ENCODE measurements at regions not wholly inside any gene's neighbourhood (a gene's known extent, or its start where the extent isn't known, plus 50 kb on each side); places are given as distances from the start of the nearest gene placed in this dataset.

DNA sequence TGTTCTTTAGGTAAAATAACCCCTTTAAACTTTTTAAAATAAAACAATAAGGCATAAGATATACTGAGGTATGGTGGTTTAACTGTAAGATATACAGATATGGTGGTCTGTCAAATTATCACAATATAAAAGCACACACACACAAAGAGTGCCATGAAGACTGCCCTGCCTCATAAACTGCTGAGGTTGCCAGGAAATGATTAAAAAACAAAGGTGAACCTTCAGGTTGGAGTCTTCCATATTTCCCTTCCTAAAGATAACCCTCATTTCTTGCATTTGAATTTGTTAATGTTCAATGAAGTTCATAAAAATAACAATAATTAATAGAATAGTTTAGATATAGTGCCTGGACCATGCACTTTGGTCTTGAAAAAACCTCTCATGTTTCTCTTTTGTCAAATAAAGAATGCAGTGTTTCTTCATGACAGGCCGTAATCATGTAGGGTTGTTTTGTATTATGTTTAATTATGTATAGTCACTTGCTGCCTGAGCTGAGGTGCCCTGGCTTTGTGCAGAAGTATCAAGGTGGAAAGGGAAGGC lies 123.6 kb upstream of the B3GALT2 start:
- DNase-seq (ENCODE audit: low read depth) = no peak

- peak; percentile 44 for DNase-seq (ENCODE audit: low read depth)
Observed at GRCh38 chr1:193308438-193308837, 122.0 kb upstream of the B3GALT2 start.

- no peak for DNase-seq (ENCODE audit: low read depth)
Observed at GRCh38 chr1:193306430-193306829, 120.0 kb upstream of the B3GALT2 start.
